SK-N-MC (cell line): ENCODE measurements at regions not wholly inside any gene's neighbourhood (a gene's known extent, or its start where the extent isn't known, plus 50 kb on each side); places are given as distances from the start of the nearest gene placed in this dataset.

Source experiments
- DNase-seq: peaks from one replicate; pipeline ENCODE4 v3.0.0-alpha.2; 2011; ENCODE audit warnings: low read depth, low spot score
- H3K27ac ChIP-seq: fragments of 200-600 bp; sonication (generic); 2 replicates; pipeline ENCODE4 v1.5.1; 2016; ENCODE audit warnings: mixed run types
- H3K36me3 ChIP-seq: fragments of 200-600 bp; sonication (generic); 2 replicates; pipeline ENCODE4 v1.6.1; 2017; ENCODE audit warnings: antibody characterized with exemption, low read length, mixed read lengths; ENCODE audit not compliant: insufficient read depth
- H3K4me3 ChIP-seq: fragments of 200-600 bp; sonication (generic); 2 replicates; pipeline ENCODE4 v1.5.1; 2016
- H3K9ac ChIP-seq: fragments of 200-600 bp; sonication (generic); 2 replicates; pipeline ENCODE4 v1.8.0; 2017; ENCODE audit warnings: mixed run types, mixed read lengths; ENCODE audit not compliant: insufficient read length
- H3K9me3 ChIP-seq: fragments of 200-600 bp; sonication (generic); 2 replicates; pipeline ENCODE4 v1.6.1; 2017; ENCODE audit warnings: low read depth, mild to moderate bottlenecking, antibody characterized with exemption, low read length, moderate library complexity, mixed read lengths
- EZH2 ChIP-seq: fragments of 200-600 bp; sonication (generic); IDR thresholded peaks from one replicate; pipeline ENCODE4 v1.6.1; 2017; ENCODE audit warnings: antibody characterized with exemption
- FOXP2 ChIP-seq: optimal IDR thresholded peaks from 2 replicates; pipeline ENCODE3; 2011; ENCODE audit warnings: mild to moderate bottlenecking, moderate library complexity; ENCODE audit not compliant: insufficient read depth; ENCODE audit errors: extremely low read length, control extremely low read depth
- POLR2AphosphoS5 ChIP-seq: IDR thresholded peaks from 2 replicates; pipeline ENCODE4 v1.6.1; 2012; ENCODE audit warnings: mild to moderate bottlenecking, low read depth, low read length, borderline replicate concordance

GRCh38 chr11:80958987-80959386 is 1518.2 kb upstream of the TENM4 start:
- Histone ChIP-seq H3K4me3 (no peak overlapping the region), H3K27ac (no peak overlapping the region), H3K9ac (no peak overlapping the region), H3K9me3 (no peaks in the 10 kb centered on the region), H3K36me3 (no peaks in the 10 kb centered on the region)
- no peak for DNase-seq
- TF ChIP-seq POLR2AphosphoS5 = no peak
- TF ChIP-seq FOXP2 = no peak
- no peak for TF ChIP-seq EZH2

GRCh38 chr11:80958361-80958760 is 1517.5 kb upstream of the TENM4 start:
- no peak overlapping the region for H3K4me3 ChIP-seq
- no peak for DNase-seq
- H3K36me3 ChIP-seq = no peaks in the 10 kb centered on the region
- H3K9ac ChIP-seq = no peak overlapping the region
- no peak overlapping the region for H3K27ac ChIP-seq
- H3K9me3 ChIP-seq = no peaks in the 10 kb centered on the region
- TF ChIP-seq EZH2 (no peak), POLR2AphosphoS5 (no peak), FOXP2 (no peak)

- H3K4me3 ChIP-seq = no peak overlapping the region
- H3K9me3 ChIP-seq = no peaks in the 10 kb centered on the region
- H3K9ac ChIP-seq = no peak overlapping the region
- TF ChIP-seq POLR2AphosphoS5 (no peak), FOXP2 (no peak), EZH2 (no peak)
- H3K27ac ChIP-seq = no peak overlapping the region
- no peak for DNase-seq
- no peaks in the 10 kb centered on the region for H3K36me3 ChIP-seq
Measured at GRCh38 chr11:80955588-80955987, 1514.8 kb upstream of the TENM4 start.

GRCh38 chr11:80948781-80949180 is 1508.0 kb upstream of the TENM4 start:
- Histone ChIP-seq H3K9me3 (no peaks in the 10 kb centered on the region), H3K4me3 (no peak overlapping the region)
- TF ChIP-seq EZH2 (no peak), POLR2AphosphoS5 (no peak), FOXP2 (no peak)

GRCh38 chr11:80944758-80945157 is 1503.9 kb upstream of the TENM4 start:
- H3K9ac ChIP-seq = no peak overlapping the region
- DNase-seq = no peak
- H3K9me3 ChIP-seq = no peaks in the 10 kb centered on the region
- H3K36me3 ChIP-seq = no peaks in the 10 kb centered on the region
- H3K4me3 ChIP-seq = no peak overlapping the region
- no peak overlapping the region for H3K27ac ChIP-seq
- TF ChIP-seq EZH2 (no peak), POLR2AphosphoS5 (no peak), FOXP2 (no peak)

More at GRCh38 chr11:80948781-80949180, 1508.0 kb upstream of the TENM4 start:
- Histone ChIP-seq H3K27ac (no peak overlapping the region), H3K9ac (no peak overlapping the region), H3K36me3 (no peaks in the 10 kb centered on the region)
- no peak for DNase-seq

- Histone ChIP-seq H3K27ac (no peak overlapping the region), H3K9ac (no peak overlapping the region), H3K36me3 (no peaks in the 10 kb centered on the region), H3K9me3 (no peaks in the 10 kb centered on the region), H3K4me3 (no peak overlapping the region)
- no peak for DNase-seq
- no peak for TF ChIP-seq EZH2
- TF ChIP-seq FOXP2 = no peak
- TF ChIP-seq POLR2AphosphoS5 = no peak
Measured at GRCh38 chr11:80943226-80943625, 1502.4 kb upstream of the TENM4 start.

GRCh38 chr11:80937842-80938241 is 1497.0 kb upstream of the TENM4 start:
- DNase-seq = no peak
- Histone ChIP-seq H3K36me3 (no peaks in the 10 kb centered on the region), H3K4me3 (no peak overlapping the region), H3K9ac (no peak overlapping the region), H3K9me3 (no peaks in the 10 kb centered on the region), H3K27ac (no peak overlapping the region)
- no peak for TF ChIP-seq FOXP2
- TF ChIP-seq EZH2 = no peak
- no peak for TF ChIP-seq POLR2AphosphoS5

GRCh38 chr11:80930038-80930437 is 1489.2 kb upstream of the TENM4 start:
- Histone ChIP-seq H3K4me3 (no peak overlapping the region), H3K27ac (no peak overlapping the region), H3K9ac (no peak overlapping the region), H3K9me3 (no peaks in the 10 kb centered on the region), H3K36me3 (no peaks in the 10 kb centered on the region)
- no peak for DNase-seq
- no peak for TF ChIP-seq POLR2AphosphoS5
- no peak for TF ChIP-seq FOXP2
- no peak for TF ChIP-seq EZH2
